VCaP (cell line): ENCODE measurements at regions not wholly inside any gene's neighbourhood (a gene's known extent, or its start where the extent isn't known, plus 50 kb on each side); places are given as distances from the start of the nearest gene placed in this dataset.
A peak's percentile ranks its signal among the peaks of the same experiment; 100 is the strongest.

Experiments
- H3K27ac ChIP-seq: fragments of 450-650 bp; 2 replicates; pipeline ENCODE4 v1.5.1; 2017
- TF ChIP-seq, protein P1 (sequence below): fragments of 450-650 bp; conservative IDR thresholded peaks from 2 replicates; pipeline ENCODE4 v1.5.1; 2017; ENCODE audit warnings: mild to moderate bottlenecking, moderate library complexity

DNA sequence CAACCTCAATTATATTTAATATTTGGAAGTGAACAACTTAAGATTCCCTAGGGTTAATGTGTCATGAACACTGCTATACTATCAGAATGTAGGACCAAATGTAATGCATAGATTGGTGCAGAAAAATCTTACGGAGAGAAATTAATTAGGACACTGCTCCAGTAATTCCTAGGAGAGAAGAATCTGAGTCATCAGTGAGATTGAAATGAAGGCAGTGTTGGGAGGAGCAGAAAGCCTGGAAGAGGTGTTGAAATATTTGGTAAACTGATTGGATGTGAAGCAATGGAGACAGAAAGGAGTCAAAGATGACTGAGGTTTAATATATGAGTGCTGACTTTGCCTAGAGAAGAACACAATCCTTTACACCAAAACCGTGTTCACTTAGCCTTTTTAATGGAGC, 836.0 kb downstream of the FAM181B start:
- TF ChIP-seq, protein P1, sequence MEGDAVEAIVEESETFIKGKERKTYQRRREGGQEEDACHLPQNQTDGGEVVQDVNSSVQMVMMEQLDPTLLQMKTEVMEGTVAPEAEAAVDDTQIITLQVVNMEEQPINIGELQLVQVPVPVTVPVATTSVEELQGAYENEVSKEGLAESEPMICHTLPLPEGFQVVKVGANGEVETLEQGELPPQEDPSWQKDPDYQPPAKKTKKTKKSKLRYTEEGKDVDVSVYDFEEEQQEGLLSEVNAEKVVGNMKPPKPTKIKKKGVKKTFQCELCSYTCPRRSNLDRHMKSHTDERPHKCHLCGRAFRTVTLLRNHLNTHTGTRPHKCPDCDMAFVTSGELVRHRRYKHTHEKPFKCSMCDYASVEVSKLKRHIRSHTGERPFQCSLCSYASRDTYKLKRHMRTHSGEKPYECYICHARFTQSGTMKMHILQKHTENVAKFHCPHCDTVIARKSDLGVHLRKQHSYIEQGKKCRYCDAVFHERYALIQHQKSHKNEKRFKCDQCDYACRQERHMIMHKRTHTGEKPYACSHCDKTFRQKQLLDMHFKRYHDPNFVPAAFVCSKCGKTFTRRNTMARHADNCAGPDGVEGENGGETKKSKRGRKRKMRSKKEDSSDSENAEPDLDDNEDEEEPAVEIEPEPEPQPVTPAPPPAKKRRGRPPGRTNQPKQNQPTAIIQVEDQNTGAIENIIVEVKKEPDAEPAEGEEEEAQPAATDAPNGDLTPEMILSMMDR: no peak
- H3K27ac ChIP-seq: no peak overlapping the region

DNA sequence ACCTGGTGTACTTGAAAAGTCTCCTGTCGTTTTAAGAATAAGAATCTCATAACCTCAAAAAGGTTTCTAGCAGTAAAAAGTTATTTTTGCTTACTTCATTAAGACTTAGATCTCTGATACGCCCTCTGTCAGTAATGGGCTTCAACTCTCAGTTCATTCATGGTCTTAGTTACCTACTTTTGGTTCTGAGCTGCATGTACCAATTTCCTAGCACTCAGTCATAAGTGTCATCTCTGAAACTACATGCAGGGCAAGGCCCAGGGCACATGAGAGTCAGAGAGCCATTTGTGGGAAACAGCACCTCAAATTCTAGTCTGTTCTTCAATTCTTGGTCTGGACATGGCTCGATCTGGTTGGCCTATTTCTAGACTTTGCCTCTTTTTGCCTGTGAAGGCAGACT, 838.4 kb downstream of the FAM181B start:
- TF ChIP-seq, protein P1: no peak
- H3K27ac ChIP-seq: peak overlapping the region; percentile 26; the same call in 1 of the 2 replicates

DNA sequence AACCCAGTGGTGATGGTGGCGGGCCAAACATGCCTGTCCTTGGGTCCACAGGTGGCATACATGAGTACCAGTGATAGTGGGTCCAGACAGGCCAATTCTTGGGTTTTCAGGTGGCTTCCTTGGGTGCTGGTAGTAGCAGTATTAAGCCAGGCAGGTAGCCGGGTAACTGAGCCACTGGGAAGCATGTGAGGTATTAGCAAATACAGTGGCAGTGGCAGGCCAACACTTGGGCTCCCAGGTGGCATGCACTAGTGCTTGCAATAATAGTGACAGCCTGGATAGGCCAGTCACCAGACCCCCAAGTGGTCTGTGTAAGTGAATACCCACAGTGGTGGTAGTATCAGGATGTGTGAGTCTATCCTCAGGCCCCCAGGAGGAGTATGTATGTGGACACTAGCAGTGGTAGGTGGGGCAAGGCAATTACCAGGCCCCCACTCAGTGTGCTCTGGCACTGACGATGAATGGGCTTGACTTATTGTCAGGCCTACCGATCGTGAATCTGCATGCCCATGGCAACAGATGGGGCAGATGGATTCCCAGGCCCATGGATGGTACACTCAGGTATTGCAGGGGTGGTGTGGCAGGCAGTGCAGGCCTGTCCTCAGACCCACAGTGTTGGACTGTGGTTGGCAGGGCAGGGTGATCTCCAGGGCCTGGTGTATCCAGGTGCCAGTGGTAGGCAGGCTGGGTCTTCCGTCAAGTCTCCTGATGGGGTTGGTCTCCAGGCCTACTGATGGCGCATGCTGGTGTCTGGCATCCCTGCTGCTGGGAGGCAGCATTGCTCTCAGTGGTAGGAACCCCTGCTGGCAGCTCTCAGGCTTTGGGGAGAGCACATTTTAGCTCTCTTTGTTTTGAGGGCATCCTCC, 840.7 kb downstream of the FAM181B start:
- H3K27ac ChIP-seq: no peak overlapping the region
- TF ChIP-seq, protein P1: no peak

DNA sequence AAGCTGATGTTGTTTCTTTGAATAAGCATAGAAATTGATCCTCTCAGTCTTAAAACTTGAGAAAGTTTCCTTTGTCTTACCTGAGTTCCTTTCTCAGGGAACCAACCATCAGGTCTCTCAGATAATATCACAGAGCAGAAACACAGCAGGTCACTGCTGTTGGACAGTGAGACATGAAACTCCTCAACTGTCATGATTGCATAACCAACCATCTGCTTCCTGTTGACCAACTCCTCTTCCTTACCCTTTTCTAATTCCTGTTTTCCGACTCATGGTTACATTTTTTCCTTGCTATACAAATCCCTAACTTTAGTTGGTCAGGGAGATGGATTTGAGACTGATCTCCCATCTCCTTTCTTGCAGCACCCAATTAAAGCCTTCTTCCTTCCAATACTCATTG, 845.3 kb downstream of the FAM181B start:
- TF ChIP-seq, protein P1: no peak
- no peak overlapping the region for H3K27ac ChIP-seq

DNA sequence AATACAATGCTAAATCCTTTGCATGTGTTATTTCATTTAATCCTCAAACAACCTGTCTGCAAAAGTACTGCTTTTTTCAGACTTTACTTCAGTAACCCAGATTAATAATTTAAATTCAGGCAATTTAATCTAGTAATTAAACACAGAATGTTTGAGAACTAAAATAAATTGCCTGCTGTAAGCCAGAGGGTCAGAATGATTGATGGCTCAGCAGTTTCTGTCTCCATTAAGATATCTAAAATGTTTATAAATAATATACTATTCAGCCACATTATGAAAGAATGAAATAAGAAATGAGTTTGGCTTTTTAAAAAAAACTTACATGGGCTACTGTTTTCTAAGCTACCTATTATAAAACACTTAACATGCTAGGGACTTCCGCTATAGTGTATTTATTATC, 846.0 kb downstream of the FAM181B start:
- TF ChIP-seq, protein P1: no peak
- no peak overlapping the region for H3K27ac ChIP-seq

DNA sequence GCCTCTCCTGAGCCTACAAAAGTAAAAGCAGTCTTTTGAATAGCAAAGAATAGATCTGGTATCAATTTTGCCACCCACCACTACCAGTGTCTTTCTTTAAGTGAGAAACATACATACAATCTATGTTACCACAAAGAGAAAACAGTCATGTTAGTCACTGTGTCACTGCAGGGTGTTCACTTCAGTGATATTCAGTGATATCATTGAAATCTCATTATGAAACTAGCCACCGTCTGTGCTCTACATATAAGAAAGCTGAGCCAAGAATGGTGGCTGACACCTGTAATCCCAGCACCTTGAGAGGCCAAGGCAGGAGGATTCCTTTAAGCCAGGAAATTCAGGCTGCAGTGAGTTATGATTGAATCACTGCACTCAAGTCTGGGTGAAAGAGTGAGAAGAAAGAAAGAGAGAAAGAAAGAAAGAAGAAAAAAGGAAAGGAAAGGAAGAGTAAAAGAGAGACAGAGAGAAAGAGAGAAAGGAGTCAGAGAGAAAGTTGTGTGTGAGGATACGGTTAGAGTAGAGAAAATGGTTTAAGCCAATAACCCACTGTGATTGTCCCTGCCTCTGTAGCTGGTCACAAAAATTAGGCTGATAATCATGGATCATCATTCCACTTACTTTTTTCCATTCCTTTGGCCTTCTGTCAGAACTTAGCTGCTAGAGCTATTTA, 847.1 kb downstream of the FAM181B start:
- TF ChIP-seq, protein P1: no peak

DNA sequence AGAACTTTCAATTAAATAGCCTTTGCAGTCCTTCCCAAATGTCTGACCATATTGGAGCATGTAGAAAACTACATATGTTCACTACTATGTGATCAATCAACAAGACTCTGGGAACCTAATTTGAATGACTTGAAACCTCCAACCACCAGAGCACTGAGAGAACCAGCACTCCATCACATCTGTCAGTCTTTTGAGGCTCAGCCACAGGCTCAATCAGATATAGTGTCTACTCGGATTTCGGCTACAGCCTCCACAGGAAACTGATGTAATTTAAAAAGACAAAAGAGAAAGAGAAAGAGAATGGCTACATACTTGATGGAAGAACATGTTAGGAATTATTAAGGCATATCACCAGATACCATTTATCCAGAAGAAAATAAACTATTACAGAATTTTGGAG, 859.0 kb downstream of the FAM181B start:
- TF ChIP-seq, protein P1: no peak
- no peak overlapping the region for H3K27ac ChIP-seq

More for the DNA sequence above, 847.1 kb downstream of the FAM181B start:
- H3K27ac ChIP-seq: no peak overlapping the region
